HUES48 (cell line): ENCODE measurements at regions not wholly inside any gene's neighbourhood (a gene's known extent, or its start where the extent isn't known, plus 50 kb on each side); places are given as distances from the start of the nearest gene placed in this dataset.
A peak's percentile ranks its signal among the peaks of the same experiment; 100 is the strongest.

ENCODE experiments used
- H3K27ac ChIP-seq: one replicate; pipeline ENCODE4 v1.7.0; 2013; ENCODE audit warnings: low read depth, low read length, inconsistent platforms
- H3K27me3 ChIP-seq: 2 replicates; pipeline ENCODE4 v1.6.1; 2013; ENCODE audit warnings: mild to moderate bottlenecking, low read length; ENCODE audit not compliant: control insufficient read depth, insufficient read depth
- H3K36me3 ChIP-seq: 2 replicates; pipeline ENCODE4 v1.6.1; 2013; ENCODE audit warnings: low read length; ENCODE audit not compliant: control insufficient read depth, insufficient read depth
- H3K4me1 ChIP-seq: 2 replicates; pipeline ENCODE4 v1.6.1; 2013; ENCODE audit warnings: mild to moderate bottlenecking, low read length; ENCODE audit not compliant: control insufficient read depth, insufficient read depth
- H3K4me3 ChIP-seq: 2 replicates; pipeline ENCODE4 v1.5.1; 2013; ENCODE audit warnings: mild to moderate bottlenecking, low read depth, low read length
- H3K9ac ChIP-seq: 2 replicates; pipeline ENCODE4 v1.6.1; 2013; ENCODE audit warnings: mild to moderate bottlenecking, low read depth, low read length, moderate library complexity
- H3K9me3 ChIP-seq: 2 replicates; pipeline ENCODE4 v1.6.1; 2013; ENCODE audit warnings: low read length; ENCODE audit not compliant: control insufficient read depth, insufficient read depth

- Histone ChIP-seq H3K9me3 (no peaks in the 10 kb centered on the region), H3K27ac (no peak overlapping the region), H3K4me3 (no peak overlapping the region), H3K4me1 (peaks cover 5% of the 10 kb centered on the region; the same call in 1 of the 2 replicates), H3K36me3 (no peaks in the 10 kb centered on the region), H3K9ac (no peak overlapping the region), H3K27me3 (no peaks in the 10 kb centered on the region; the same call in 1 of the 2 replicates)
Measured at GRCh38 chr5:176733406-176734262, 76.7 kb upstream of the UNC5A start.

DNA sequence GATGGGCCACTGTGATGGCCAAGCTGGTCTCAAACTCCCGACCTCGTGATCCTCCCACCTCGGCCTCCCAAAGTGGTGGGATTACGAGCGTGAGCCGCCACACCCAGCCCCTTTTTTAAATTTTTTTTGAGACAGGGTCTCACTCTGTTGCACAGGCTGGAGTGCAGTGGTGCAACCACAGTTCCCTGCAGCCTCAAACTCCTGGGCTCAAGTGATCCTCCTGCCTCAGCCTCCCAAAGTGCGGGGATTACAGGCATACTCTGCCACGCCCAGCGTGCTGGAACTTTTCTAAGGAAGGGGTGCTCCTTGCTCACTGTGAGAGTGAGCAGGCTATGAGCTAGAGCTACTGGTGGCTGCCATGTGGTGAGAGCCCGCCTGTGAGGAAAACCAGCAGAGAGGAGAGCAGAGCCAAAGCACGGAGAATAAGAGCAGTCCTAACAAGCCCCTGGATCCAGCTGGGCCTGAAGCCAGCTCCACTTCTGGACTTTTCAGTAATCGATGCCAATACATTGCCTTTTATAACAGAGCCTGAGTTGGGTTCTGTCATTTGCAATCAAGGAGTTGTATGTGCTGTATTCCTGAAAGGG lies 75.5 kb upstream of the UNC5A start:
- Histone ChIP-seq H3K4me1 (peaks cover 11% of the 10 kb centered on the region), H3K36me3 (no peaks in the 10 kb centered on the region), H3K27me3 (peaks cover 7% of the 10 kb centered on the region), H3K27ac (no peak overlapping the region), H3K9ac (no peak overlapping the region), H3K4me3 (no peak overlapping the region), H3K9me3 (no peaks in the 10 kb centered on the region)

DNA sequence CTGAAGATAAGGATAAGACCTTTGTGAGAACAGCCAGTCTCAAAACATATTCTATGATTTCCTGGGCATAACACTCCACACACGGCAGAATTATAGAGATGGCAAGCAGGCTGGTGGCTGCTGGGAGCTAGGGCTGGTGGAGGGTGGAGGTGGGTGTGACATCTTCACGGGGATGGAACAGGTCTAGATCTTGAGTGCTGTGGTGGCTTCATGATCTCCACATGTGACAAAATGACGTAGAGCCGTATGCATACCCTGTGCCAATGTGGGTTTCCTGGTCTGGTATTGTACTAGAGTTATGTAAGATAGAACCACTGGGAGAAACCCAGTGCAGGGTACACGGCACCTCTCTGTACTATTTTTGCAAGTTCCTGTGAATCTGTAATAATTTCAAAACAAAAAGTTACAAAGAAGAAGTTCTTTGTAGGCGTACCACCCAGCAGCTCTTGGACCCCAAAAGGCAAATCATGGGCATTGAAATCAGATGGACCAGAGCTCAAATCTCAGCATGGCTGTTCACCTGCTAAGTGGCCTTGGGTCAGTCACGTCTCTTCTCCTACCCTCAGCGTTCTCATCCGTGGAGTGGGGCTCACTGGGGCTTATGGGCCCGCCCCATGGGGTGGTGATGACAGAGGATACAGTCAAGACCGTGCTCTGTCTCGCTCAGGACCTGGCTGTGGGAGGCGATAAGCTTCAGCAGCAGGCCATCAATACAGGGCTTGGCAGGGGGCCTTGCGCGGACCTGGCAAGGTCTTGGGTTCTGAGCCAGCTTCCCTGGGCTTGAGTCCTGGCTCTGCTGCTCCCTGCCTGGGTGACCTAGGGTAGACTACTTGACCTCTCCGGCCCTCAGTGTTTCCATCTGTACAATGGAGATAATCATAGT lies 74.7 kb upstream of the UNC5A start:
- H3K27me3 ChIP-seq, result peaks cover 12% of the 10 kb centered on the region
- H3K4me1 ChIP-seq, result peaks cover 15% of the 10 kb centered on the region
- H3K9me3 ChIP-seq, result no peaks in the 10 kb centered on the region
- H3K4me3 ChIP-seq, result no peak overlapping the region
- no peaks in the 10 kb centered on the region for H3K36me3 ChIP-seq
- no peak overlapping the region for H3K9ac ChIP-seq
- H3K27ac ChIP-seq, result no peak overlapping the region

DNA sequence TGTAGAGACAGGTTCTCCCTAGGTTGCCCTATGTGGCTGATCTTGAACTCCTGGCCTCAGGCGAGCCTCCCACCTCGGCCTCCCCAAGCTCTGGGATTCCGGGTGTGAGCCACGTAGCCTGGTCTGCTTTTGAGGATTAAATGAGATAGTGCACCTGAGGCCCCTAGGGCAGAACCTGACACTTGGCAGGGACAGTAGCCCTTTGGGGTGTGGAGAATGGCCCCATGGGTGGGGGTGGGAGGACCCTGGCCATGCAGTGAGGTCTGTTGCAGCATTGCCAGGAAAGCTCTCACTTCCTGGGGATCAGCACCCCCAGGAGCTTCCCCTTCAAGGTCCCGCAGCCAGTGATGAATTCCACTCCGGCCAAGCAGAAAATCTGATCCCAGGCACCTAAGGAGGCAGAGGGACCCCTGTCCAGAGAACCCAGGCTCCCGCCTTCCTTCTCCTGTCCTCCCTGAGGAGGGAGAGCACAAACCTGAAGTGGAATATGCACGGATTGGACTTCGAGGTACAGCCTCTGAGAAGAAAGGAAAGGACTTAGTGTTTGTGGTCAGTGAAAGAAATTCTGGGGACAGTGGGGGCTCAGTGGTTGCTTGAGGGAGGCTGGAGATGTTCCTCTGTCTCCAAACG lies 73.9 kb upstream of the UNC5A start:
- Histone ChIP-seq H3K4me1 (peaks cover 15% of the 10 kb centered on the region), H3K4me3 (no peak overlapping the region), H3K27me3 (peaks cover 17% of the 10 kb centered on the region), H3K36me3 (no peaks in the 10 kb centered on the region), H3K27ac (no peak overlapping the region), H3K9me3 (no peaks in the 10 kb centered on the region), H3K9ac (no peak overlapping the region)

DNA sequence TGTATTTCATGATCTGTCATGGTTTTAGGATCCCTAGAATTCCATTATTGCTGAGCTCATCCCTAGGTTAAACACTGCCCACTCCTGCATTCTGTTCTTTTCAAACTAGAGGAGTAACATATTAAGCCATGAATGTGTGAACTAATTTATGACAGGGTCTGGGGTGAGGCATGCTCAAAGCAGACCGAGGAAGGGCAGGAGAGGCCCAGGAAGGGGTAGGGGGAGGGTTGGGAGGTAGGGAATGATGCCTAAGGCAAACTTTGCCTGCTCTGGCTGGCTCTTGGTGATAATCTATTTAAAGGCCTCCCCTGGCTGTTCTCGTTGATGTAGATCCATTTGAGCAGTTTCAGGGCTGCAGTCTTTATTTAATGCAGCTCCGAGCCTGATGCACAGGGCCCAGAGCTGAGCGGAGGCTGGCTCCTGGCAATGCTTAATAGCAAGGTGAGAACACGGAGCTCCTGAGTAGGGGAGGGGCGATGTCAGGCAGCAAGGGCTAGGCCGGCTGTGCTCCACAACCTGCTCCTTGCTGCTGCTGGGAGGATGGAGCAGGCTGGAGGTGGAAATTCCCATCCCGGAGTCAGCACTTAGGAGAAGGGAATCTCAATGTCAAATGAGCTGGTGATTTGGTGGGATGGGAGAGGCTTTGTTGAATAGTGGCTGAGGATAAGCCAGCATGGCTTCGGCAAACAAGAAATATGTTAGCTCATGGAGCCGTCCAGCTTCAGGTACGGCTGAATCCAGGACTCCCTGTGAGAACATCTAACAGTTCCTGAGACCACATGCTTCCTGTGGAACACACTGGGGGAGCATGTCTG lies 73.2 kb upstream of the UNC5A start:
- no peaks in the 10 kb centered on the region for H3K36me3 ChIP-seq
- peaks cover 15% of the 10 kb centered on the region for H3K4me1 ChIP-seq
- H3K27me3 ChIP-seq, result peaks cover 21% of the 10 kb centered on the region
- no peak overlapping the region for H3K9ac ChIP-seq
- no peak overlapping the region for H3K27ac ChIP-seq
- no peaks in the 10 kb centered on the region for H3K9me3 ChIP-seq
- H3K4me3 ChIP-seq, result no peak overlapping the region

GRCh38 chr5:176737746-176738636 lies 72.4 kb upstream of the UNC5A start:
- Histone ChIP-seq H3K27me3 (peaks cover 27% of the 10 kb centered on the region), H3K9ac (no peak overlapping the region), H3K4me1 (peaks cover 15% of the 10 kb centered on the region)

GRCh38 chr5:176738637-176739250 lies 71.6 kb upstream of the UNC5A start:
- Histone ChIP-seq H3K27me3 (peaks cover 28% of the 10 kb centered on the region), H3K4me3 (no peak overlapping the region), H3K9me3 (no peaks in the 10 kb centered on the region), H3K9ac (no peak overlapping the region), H3K36me3 (no peaks in the 10 kb centered on the region), H3K4me1 (peaks cover 18% of the 10 kb centered on the region), H3K27ac (no peak overlapping the region)

More at GRCh38 chr5:176737746-176738636, 72.4 kb upstream of the UNC5A start:
- H3K9me3 ChIP-seq, result no peaks in the 10 kb centered on the region
- H3K4me3 ChIP-seq, result no peak overlapping the region
- no peak overlapping the region for H3K27ac ChIP-seq
- no peaks in the 10 kb centered on the region for H3K36me3 ChIP-seq

DNA sequence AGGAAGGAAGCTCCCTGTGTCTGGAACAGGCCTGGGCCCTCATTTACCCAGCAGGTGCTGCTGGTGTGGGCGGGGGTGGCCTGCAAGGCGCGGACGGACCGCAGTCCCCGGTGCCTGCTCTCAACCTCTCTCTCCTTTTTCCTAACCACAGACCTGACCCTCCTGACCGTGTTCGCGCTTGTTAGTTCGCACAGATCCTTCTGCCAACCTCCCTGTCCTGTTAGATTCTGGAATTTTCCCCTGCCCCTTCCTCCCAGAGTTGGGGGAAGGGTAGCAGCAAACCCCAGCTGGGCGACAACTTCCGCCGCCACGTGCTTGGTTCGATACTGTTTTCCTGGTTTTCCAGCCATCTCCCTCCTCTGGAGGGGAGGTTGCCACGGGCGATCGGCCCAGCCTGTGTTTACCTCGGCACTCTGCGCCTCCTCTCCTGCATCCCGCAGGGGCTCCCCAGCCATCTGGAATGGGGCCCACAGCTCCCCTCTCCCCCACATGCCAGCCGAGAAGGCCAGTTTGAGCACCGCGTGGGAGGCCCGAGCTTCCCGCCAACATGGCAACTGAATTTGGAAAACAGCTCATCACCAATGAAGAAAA lies 70.8 kb upstream of the UNC5A start:
- Histone ChIP-seq H3K9ac (peak overlapping the region; percentile 34), H3K4me1 (peaks cover 26% of the 10 kb centered on the region), H3K9me3 (no peaks in the 10 kb centered on the region), H3K4me3 (no peak overlapping the region), H3K36me3 (no peaks in the 10 kb centered on the region), H3K27ac (no peak overlapping the region), H3K27me3 (peaks cover 36% of the 10 kb centered on the region)

DNA sequence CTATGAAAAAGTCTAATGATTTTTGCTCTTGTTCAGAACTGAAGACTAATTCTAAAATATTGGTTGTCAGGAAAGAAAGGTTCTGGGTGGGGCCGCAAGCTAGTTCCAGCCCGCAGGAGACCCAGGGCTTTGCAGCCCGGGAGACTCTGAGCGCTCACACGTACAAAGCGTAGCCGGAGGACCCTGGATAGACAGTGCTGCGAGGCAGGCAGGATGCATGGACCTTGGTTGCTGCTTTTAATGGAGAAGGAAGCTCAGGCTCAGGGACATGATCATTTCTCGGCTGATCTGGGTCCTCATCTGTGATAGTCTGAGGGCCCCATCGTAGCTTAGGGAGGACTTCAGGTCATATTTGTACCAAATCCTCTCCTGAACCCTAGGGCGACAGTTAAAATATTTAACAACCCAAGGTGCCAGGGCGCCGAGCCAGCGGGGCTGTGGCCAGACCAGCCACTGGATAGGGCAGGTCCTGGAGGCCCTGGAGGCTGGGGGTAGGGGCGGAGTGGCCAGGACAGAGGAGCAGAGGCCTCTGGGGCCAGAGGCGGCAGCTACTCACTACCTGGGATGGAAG lies 70.1 kb upstream of the UNC5A start:
- H3K9me3 ChIP-seq, result no peaks in the 10 kb centered on the region

More for the DNA sequence above, 70.1 kb upstream of the UNC5A start:
- Histone ChIP-seq H3K36me3 (no peaks in the 10 kb centered on the region), H3K27me3 (peaks cover 37% of the 10 kb centered on the region), H3K4me1 (peaks cover 33% of the 10 kb centered on the region), H3K4me3 (no peak overlapping the region), H3K9ac (no peak overlapping the region), H3K27ac (no peak overlapping the region)
